ENCODE measurements at regions not wholly inside any gene's neighbourhood (a gene's known extent, or its start where the extent isn't known, plus 50 kb on each side); places are given as distances from the start of the nearest gene placed in this dataset.

DNA sequence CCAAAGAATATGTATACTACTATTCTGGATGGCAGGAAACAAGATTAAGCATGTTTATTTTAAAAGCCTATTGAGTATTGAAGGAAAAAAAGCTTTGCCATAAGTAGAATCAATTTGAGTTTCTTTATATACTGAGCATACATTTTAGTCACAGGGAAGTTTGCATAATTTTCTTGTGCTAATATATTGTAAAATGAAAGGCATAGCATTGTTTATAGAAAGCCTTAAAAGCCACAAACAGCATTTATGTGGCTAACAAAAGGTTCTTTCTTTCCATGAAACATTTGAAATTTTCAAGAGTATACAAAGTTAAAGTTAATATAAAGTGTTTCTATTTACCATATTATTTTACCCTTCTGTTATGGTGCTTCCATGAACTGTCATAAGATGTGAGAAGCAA lies 1133.8 kb upstream of the PCDH10 start:
- Histone ChIP-seq H3K9me3 (ENCODE audit: control insufficient read depth in 1 of 2, insufficient read depth in 1 of 2, low read depth in 1 of 2, low read length in 2 of 2) (no peaks in the 10 kb centered on the region), H3K9me2 (ENCODE audit: insufficient read depth) (no peaks in the 10 kb centered on the region), H3K4me2 (ENCODE audit: low read length) (no peak overlapping the region), H3K27me3 (ENCODE audit: insufficient read depth, low read length) (no peaks in the 10 kb centered on the region), H3K4me3 (replicated peaks in 1 of 2; ENCODE audit: low read depth in 1 of 2, low read length in 2 of 2) (no peak overlapping the region), H3K79me2 (ENCODE audit: insufficient read depth, low read length) (no peaks in the 10 kb centered on the region), H4K20me1 (ENCODE audit: insufficient read depth) (no peaks in the 10 kb centered on the region), H3K4me1 (ENCODE audit: control insufficient read depth in 1 of 2, insufficient read depth in 2 of 2, low read length in 2 of 2) (peaks cover 0 to 8% of the 10 kb centered on the region in 2 experiments; a peak in 1 of 4 replicates), H2AFZ (ENCODE audit: low read depth, low read length, poor library complexity, severe bottlenecking) (peak overlapping the region; percentile 72), H3K9ac (ENCODE audit: low read length) (no peak overlapping the region), H3K27ac (ENCODE audit: low read depth, low read length) (no peak overlapping the region), H3K36me3 (ENCODE audit: control insufficient read depth in 1 of 2, insufficient read depth in 2 of 2, low read length in 2 of 2) (no peaks in the 10 kb centered on the region)
- intact Hi-C loops (cut with micrococcal nuclease): no loop called here
- ChIA-PET RAD21 (ENCODE audit: low non-redundant PET in 1 of 2, low total read pairs in 2 of 2, uncharacterized antibody in 2 of 2, unreplicated experiment in 2 of 2) (no interaction called here), CTCF (no interaction called here), POLR2A (no interaction called here)
- no TSS peak for BruUV-seq (replicated peaks)
- DNase-seq (ENCODE audit: low read depth, low spot score) (no peak), ATAC-seq (no peak)
- no peak for TF ChIP-seq FOSL1 (IDR thresholded peaks at IDR 0.05; ENCODE audit: low read depth)
- TF ChIP-seq SP1 (IDR thresholded peaks at IDR 0.05; ENCODE audit: low read depth): no peak
- TF ChIP-seq ATF3 (IDR thresholded peaks at IDR 0.05): no peak
- no peak for TF ChIP-seq YY1 (IDR thresholded peaks at IDR 0.05; ENCODE audit: extremely low read depth, insufficient replicate concordance, low read depth, low read length)
- TF ChIP-seq JUND (IDR thresholded peaks at IDR 0.05): no peak
- TF ChIP-seq SIN3A (IDR thresholded peaks at IDR 0.05; ENCODE audit: low read depth): no peak
- no peak for TF ChIP-seq POLR2A (IDR thresholded peaks at IDR 0.05; ENCODE audit: borderline replicate concordance, extremely low read depth, insufficient read depth, insufficient read length)

DNA sequence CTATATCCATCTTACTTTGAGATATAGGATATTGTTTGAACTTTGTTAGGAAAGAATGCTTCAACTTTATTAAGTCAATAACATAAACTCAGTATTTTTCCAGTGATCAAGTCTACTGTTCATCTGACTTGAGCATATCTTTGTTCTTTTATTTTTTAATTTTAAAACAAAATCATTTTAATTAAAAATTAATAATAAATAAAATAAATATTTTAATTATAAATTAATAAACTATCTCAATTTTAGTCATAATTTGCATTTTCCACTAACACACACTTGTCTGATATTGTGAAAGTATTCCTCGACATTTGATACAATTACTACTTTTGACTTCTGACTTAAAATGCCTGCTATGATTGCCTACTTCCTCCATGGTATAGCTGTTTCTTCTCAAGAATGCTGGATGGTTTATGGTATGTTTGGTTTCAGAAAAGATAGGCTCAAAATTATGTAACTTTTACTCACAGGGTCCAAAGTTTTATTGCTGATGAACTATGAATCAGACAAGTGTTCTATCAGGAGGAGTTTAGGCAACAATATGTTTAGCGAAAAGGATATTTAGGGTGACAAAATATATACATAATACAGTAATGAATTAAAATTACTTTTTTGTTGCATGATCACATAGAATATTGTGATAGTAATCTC lies 1132.3 kb upstream of the PCDH10 start:
- intact Hi-C loops (cut with micrococcal nuclease): no loop called here
- ATAC-seq (no peak), DNase-seq (ENCODE audit: low read depth, low spot score) (no peak)

More for the DNA sequence above, 1132.3 kb upstream of the PCDH10 start:
- Histone ChIP-seq H3K4me3 (replicated peaks in 1 of 2; ENCODE audit: low read depth in 1 of 2, low read length in 2 of 2) (no peak overlapping the region), H3K9me3 (ENCODE audit: control insufficient read depth in 1 of 2, insufficient read depth in 1 of 2, low read depth in 1 of 2, low read length in 2 of 2) (no peaks in the 10 kb centered on the region), H3K4me2 (ENCODE audit: low read length) (no peak overlapping the region), H3K36me3 (ENCODE audit: control insufficient read depth in 1 of 2, insufficient read depth in 2 of 2, low read length in 2 of 2) (no peaks in the 10 kb centered on the region), H3K27me3 (ENCODE audit: insufficient read depth, low read length) (no peaks in the 10 kb centered on the region), H3K9me2 (ENCODE audit: insufficient read depth) (no peaks in the 10 kb centered on the region), H4K20me1 (ENCODE audit: insufficient read depth) (no peaks in the 10 kb centered on the region), H2AFZ (ENCODE audit: low read depth, low read length, poor library complexity, severe bottlenecking) (no peak overlapping the region), H3K79me2 (ENCODE audit: insufficient read depth, low read length) (no peaks in the 10 kb centered on the region), H3K4me1 (ENCODE audit: control insufficient read depth in 1 of 2, insufficient read depth in 2 of 2, low read length in 2 of 2) (peaks cover 0 to 8% of the 10 kb centered on the region in 2 experiments; a peak in 1 of 4 replicates), H3K9ac (ENCODE audit: low read length) (no peak overlapping the region), H3K27ac (ENCODE audit: low read depth, low read length) (no peak overlapping the region)
- ChIA-PET CTCF (no interaction called here), POLR2A (no interaction called here), RAD21 (ENCODE audit: low non-redundant PET in 1 of 2, low total read pairs in 2 of 2, uncharacterized antibody in 2 of 2, unreplicated experiment in 2 of 2) (no interaction called here)
- TF ChIP-seq CEBPB (IDR thresholded peaks at IDR 0.05; ENCODE audit: low read depth) (no peak), POLR2AphosphoS5 (IDR thresholded peaks at IDR 0.05; ENCODE audit: low read depth, low read length) (no peak)
- no TSS peak for BruUV-seq (replicated peaks)
